Left lung (tissue), 4 donors: ENCODE measurements at regions not wholly inside any gene's neighbourhood (a gene's known extent, or its start where the extent isn't known, plus 50 kb on each side); places are given as distances from the start of the nearest gene placed in this dataset.
A peak's percentile ranks its signal among the peaks of the same experiment; 100 is the strongest.

ENCODE experiments used
- ATAC-seq: fragments of 200-7000 bp; cut with Tn5 transposase; one replicate; pipeline ENCODE4 v1.9.1; 2020; ENCODE audit warnings: moderate library complexity
- DNase-seq, 4 donors: peaks; one replicate each; pipeline ENCODE4 v3.0.0-alpha.2; 2013 to 2020
- H3K27ac ChIP-seq, 2 donors: fragments of 200-600 bp; sonication (generic) in 1 of 2; one replicate each; pipeline versions ENCODE4 v1.5.0 to v1.8.0; 2020 to 2021
- H3K27me3 ChIP-seq, 2 donors: fragments of 200-600 bp; sonication (generic) in 1 of 2; one replicate each; pipeline versions ENCODE4 v1.5.0 to v1.8.0; 2020 to 2021
- H3K36me3 ChIP-seq, 2 donors: fragments of 200-600 bp; sonication (generic) in 1 of 2; one replicate each; pipeline versions ENCODE4 v1.5.0 to v1.8.0; 2020 to 2021
- H3K4me1 ChIP-seq, 2 donors: fragments of 200-600 bp; one replicate each; pipeline ENCODE4 v1.8.0; 2021
- H3K4me3 ChIP-seq, 2 donors: fragments of 200-600 bp; sonication (generic) in 1 of 2; one replicate each; pipeline versions ENCODE4 v1.5.0 to v1.8.0; 2020 to 2021; ENCODE audit warnings: mild to moderate bottlenecking in 1 of 2
- H3K9me3 ChIP-seq, 2 donors: fragments of 200-600 bp; sonication (generic) in 1 of 2; one replicate each; pipeline versions ENCODE4 v1.5.0 to v1.8.0; 2020 to 2021
- intact Hi-C, 2 donors: fragments of 100-400 bp; cut with DNase I; formaldehyde crosslinking; loops; one replicate each; pipeline versions ENCODE4 v1.11.2 to v1.14.2; 2022
- TF ChIP-seq, protein P1 (sequence below), 2 donors: fragments of 200-600 bp; sonication (generic) in 1 of 2; IDR thresholded peaks; one replicate each; pipeline versions ENCODE4 v1.5.0 to v1.8.0; 2021; ENCODE audit warnings: antibody characterized with exemption in 2 of 2
- donor health status: DM: no; HTN: yes; CAD: no.
- donor health status: DM: no; HTN: no; CAD: no.

DNA sequence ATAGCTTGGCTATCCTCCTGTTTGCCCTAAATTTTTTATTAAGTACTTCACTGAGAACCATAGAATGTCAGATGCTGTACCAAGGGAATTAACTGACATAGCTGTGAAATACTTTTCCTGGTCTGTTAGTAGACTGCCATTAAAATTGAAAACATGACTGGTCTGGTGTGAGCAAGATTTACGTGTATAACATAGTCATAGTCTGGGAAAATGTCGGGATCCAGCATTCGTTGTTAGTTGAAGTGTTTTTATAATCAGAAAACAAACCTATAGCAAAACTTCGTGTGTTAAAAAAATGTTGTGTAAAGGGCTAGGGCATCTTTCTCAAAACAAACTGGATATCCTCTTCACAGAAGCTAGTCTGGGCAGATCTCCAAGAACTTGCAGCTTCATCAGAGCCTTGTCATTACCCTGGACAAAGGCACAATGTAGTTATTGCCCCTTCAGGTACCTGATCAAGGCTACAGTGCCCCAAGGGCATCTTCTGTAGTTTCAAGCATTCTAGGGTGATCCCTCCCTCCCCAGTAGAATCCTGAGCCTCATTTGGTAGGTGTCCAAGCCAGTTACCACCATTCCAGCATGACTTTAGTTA lies 454.2 kb upstream of the SGCD start:
- TF ChIP-seq, protein P1, sequence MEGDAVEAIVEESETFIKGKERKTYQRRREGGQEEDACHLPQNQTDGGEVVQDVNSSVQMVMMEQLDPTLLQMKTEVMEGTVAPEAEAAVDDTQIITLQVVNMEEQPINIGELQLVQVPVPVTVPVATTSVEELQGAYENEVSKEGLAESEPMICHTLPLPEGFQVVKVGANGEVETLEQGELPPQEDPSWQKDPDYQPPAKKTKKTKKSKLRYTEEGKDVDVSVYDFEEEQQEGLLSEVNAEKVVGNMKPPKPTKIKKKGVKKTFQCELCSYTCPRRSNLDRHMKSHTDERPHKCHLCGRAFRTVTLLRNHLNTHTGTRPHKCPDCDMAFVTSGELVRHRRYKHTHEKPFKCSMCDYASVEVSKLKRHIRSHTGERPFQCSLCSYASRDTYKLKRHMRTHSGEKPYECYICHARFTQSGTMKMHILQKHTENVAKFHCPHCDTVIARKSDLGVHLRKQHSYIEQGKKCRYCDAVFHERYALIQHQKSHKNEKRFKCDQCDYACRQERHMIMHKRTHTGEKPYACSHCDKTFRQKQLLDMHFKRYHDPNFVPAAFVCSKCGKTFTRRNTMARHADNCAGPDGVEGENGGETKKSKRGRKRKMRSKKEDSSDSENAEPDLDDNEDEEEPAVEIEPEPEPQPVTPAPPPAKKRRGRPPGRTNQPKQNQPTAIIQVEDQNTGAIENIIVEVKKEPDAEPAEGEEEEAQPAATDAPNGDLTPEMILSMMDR (IDR thresholded peaks at IDR 0.05) = no peak
- Histone ChIP-seq H3K9me3 (no peaks in the 10 kb centered on the region), H3K4me3 (no peak overlapping the region), H3K27me3 (no peaks in the 10 kb centered on the region), H3K36me3 (no peaks in the 10 kb centered on the region), H3K4me1 (no peaks in the 10 kb centered on the region), H3K27ac (no peak overlapping the region)
- DNase-seq = peak in 1 of 4 donors; percentile 1
- intact Hi-C loops = no loop called here
- ATAC-seq = no peak

DNA sequence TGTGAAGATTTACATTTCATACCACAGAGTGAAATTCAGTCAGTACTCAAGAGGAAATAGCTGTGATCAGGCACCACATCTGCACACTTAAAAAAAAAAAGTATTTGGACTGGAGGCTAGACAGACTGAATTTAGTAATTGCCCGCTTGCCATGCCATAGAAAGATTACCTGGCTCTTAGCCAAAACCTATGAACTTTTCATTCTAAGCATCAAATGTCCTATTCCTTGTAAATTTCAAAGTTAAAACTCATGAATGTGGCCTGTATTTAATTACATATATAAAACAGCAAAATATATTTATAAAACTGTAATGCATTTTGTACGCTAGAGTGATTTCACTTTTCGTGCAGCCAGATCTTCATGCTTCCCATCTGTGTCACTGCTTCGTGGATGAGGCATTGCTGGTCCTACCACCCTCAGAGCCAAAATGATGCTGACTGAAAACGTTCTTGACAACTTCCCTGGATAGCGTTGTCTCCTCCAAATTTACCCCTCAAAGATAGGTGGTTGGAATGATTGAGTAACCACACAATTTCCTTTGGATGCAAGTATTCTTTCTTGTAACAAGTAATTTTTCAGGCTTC lies 447.9 kb upstream of the SGCD start:
- no peaks in the 10 kb centered on the region for H3K27me3 ChIP-seq
- H3K27ac ChIP-seq = no peak overlapping the region
- no peak overlapping the region for H3K4me3 ChIP-seq
- TF ChIP-seq, protein P1 (IDR thresholded peaks at IDR 0.05) = no peak
- H3K36me3 ChIP-seq = no peaks in the 10 kb centered on the region
- H3K9me3 ChIP-seq = no peaks in the 10 kb centered on the region
- DNase-seq (no peak), ATAC-seq (no peak)
- intact Hi-C loops = no loop called here
- H3K4me1 ChIP-seq = no peaks in the 10 kb centered on the region

DNA sequence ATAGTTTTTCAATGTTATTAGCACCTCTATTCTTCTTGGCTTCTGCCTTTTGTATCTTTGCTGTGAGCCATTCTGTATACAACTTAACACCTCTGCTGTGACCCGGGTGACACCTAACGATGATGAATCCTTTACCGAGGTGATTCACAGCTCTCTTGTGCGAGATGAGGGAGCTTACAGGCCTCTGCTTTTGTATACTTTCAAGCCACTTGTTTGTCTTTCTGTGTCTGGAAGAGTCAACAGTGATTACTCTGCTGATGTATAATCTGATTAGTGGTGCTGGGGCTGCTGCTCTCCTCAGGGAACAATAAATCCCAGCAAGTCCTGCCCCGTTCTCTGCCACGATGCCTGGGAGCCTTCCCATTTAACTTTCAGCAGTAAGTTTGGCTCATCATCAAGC lies 442.9 kb upstream of the SGCD start:
- DNase-seq (no peak), ATAC-seq (no peak)
- Histone ChIP-seq H3K9me3 (no peaks in the 10 kb centered on the region), H3K4me3 (no peak overlapping the region), H3K27ac (no peak overlapping the region), H3K27me3 (no peaks in the 10 kb centered on the region), H3K36me3 (no peaks in the 10 kb centered on the region), H3K4me1 (no peaks in the 10 kb centered on the region)
- TF ChIP-seq, protein P1 (IDR thresholded peaks at IDR 0.05) = no peak
- intact Hi-C loops = no loop called here

DNA sequence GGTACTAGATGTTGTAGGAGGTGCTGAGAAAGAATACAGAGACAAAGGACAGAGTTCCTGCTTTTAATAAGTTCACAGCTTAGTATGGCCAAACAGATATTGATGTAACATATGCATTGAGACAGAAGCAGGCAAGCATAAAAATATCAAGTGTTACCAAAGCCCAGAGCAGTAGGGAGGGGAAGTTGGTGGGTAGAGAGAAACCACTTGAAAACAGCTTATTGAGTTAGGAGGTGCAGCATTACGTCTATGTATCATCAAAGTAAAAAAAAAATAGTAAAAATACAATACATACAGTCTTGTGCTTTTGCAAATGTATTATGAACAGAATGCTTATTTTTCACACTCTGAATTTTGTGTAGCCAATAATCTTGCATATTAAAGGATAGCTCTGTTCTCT lies 441.8 kb upstream of the SGCD start:
- TF ChIP-seq, protein P1 (IDR thresholded peaks at IDR 0.05) = no peak
- intact Hi-C loops = no loop called here
- Histone ChIP-seq H3K36me3 (no peaks in the 10 kb centered on the region), H3K9me3 (no peaks in the 10 kb centered on the region), H3K27ac (no peak overlapping the region), H3K4me3 (no peak overlapping the region), H3K4me1 (no peaks in the 10 kb centered on the region), H3K27me3 (no peaks in the 10 kb centered on the region)
- DNase-seq (no peak), ATAC-seq (no peak)

DNA sequence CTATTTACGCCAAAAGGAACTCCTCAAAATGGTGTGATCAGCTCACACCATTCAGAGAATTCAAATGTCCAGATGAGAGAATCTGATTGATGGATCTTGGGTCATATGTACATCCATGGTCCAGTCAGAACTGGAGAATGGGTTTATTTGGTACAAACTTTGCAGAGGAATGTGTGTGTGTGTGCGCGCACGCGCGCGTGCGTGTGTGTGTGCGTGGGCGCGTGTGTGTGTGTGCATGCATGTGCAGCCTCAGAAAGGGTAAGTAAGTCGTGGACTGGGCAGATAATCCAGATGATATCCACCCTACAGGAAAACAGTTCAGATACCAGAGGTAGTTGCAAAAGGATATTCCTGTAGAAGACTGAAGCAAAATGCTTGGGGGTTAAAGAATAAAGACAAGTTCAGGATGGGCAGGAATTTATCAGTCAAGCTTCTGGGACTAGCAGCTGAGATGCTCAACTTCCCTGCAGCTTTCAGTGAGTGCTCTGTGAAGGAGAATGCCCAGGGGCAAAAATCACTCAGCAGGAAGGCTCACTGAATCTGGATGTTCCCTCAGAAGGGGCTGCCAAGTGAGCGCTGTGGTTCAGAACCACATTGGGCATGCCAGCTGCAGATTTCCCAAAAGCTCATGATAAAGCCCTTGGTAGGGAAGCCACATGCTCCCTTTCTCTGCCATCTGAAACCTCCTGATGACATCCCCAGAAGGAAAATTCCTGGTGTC lies 440.5 kb upstream of the SGCD start:
- no peak overlapping the region for H3K27ac ChIP-seq
- ATAC-seq (no peak), DNase-seq (no peak)
- intact Hi-C loops = no loop called here
- TF ChIP-seq, protein P1 (IDR thresholded peaks at IDR 0.05) = no peak
- H3K4me3 ChIP-seq = no peak overlapping the region
- H3K27me3 ChIP-seq = no peaks in the 10 kb centered on the region
- H3K36me3 ChIP-seq = no peaks in the 10 kb centered on the region
- H3K9me3 ChIP-seq = no peaks in the 10 kb centered on the region
- H3K4me1 ChIP-seq = no peaks in the 10 kb centered on the region
